ENCODE measurements at regions not wholly inside any gene's neighbourhood (a gene's known extent, or its start where the extent isn't known, plus 50 kb on each side); places are given as distances from the start of the nearest gene placed in this dataset.
"Not testable (repeated sequence)": the region's sequence is repeated elsewhere in the genome, so short reads cannot be mapped to it uniquely, and the experiment has no call there.

DNA sequence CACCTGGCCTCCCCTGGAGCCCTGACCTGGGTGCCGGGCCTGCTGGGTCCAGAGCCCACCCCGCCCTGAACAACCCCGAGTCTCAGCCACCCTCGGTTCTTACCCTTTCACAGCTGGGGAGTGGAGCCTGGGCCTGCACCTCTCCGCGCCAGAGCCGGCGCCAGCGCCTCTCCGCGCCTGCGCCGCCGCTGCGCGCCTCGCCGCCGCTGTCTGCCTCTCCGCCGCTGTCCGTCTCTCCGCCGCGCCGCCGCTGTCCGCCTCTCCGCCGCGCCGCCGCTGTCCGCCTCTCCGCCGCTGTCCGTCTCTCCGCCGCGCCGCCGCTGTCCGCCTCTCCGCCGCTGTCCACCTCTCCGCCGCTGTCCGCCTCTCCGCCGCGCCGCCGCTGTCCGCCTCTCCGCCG, 326.9 kb upstream of the PLGLB1 start:
- TF ChIP-seq POLR2A (IDR thresholded peaks at IDR 0.05), result not testable (repeated sequence)
- TF ChIP-seq, protein P1, sequence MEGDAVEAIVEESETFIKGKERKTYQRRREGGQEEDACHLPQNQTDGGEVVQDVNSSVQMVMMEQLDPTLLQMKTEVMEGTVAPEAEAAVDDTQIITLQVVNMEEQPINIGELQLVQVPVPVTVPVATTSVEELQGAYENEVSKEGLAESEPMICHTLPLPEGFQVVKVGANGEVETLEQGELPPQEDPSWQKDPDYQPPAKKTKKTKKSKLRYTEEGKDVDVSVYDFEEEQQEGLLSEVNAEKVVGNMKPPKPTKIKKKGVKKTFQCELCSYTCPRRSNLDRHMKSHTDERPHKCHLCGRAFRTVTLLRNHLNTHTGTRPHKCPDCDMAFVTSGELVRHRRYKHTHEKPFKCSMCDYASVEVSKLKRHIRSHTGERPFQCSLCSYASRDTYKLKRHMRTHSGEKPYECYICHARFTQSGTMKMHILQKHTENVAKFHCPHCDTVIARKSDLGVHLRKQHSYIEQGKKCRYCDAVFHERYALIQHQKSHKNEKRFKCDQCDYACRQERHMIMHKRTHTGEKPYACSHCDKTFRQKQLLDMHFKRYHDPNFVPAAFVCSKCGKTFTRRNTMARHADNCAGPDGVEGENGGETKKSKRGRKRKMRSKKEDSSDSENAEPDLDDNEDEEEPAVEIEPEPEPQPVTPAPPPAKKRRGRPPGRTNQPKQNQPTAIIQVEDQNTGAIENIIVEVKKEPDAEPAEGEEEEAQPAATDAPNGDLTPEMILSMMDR (IDR thresholded peaks at IDR 0.05), result not testable (repeated sequence)
